A549 (cell line): ENCODE measurements at regions not wholly inside any gene's neighbourhood (a gene's known extent, or its start where the extent isn't known, plus 50 kb on each side); places are given as distances from the start of the nearest gene placed in this dataset.

Experiments used
- ATAC-seq, 2 experiments: fragments of 200-7000 bp in 1 of 2; fragments of >200 bp in 1 of 2; cut with Nextera tagmentation in 1 of 2; cut with Tn5 transposase in 1 of 2; 3 replicates each; pipeline versions ENCODE4 v1.8.0 to v1.9.1; 2018 to 2020; ENCODE audit warnings: mild to moderate bottlenecking in 1 of 2, moderate library complexity in 1 of 2
- CTCF ChIA-PET: fragments of 300-600 bp; sonication (Branson Sonifier 250); formaldehyde crosslinking; extraction: SDS; loops from one replicate; lab custom pipeline; 2021; ENCODE audit warnings: antibody characterized with exemption, inconsistent platforms; lab: Yijun Ruan, JAX
- POLR2A ChIA-PET: fragments of 350-600 bp; formaldehyde crosslinking; extraction: SDS; loops from one replicate; lab custom pipeline; 2021; ENCODE audit warnings: antibody characterized with exemption, inconsistent platforms; lab: Yijun Ruan, JAX
- DNase-seq, 2 experiments: peaks; one replicate each; pipeline versions ENCODE4 v3.0.0 to v3.0.0-alpha.2; 2011 to 2016; ENCODE audit warnings: low read depth in 1 of 2, low spot score in 1 of 2
- FAIRE-seq: peaks from 2 replicates; lab custom pipeline; 2011; peaks lifted over from hg19 to GRCh38; lab: Jason Lieb, UNC
- H3K27ac ChIP-seq, 2 experiments: fragments of >200 bp; sonication (Bioruptor Twin); formaldehyde crosslinking; 3 replicates each; pipeline ENCODE4 v1.5.1; 2016 to 2017
- H3K4me1 ChIP-seq: fragments of >200 bp; sonication (Bioruptor Twin); formaldehyde crosslinking; 3 replicates; pipeline ENCODE4 v1.6.1; 2016
- H3K4me2 ChIP-seq: fragments of >200 bp; sonication (Bioruptor Twin); formaldehyde crosslinking; 3 replicates; pipeline ENCODE4 v1.6.1; 2016
- H3K4me3 ChIP-seq: fragments of >200 bp; sonication (Bioruptor Twin); formaldehyde crosslinking; 3 replicates; pipeline ENCODE4 v1.5.1; 2016
- H3K9me3 ChIP-seq: fragments of >200 bp; sonication (Bioruptor Twin); formaldehyde crosslinking; 3 replicates; pipeline ENCODE4 v1.6.1; 2016
- ATOH8 ChIP-seq: fragments of 250-450 bp; sonication (Bioruptor Pico); IDR thresholded peaks from 2 replicates; pipeline ENCODE4 v1.5.0; 2020; ENCODE audit warnings: low read depth, mild to moderate bottlenecking, moderate library complexity
- CBX2 ChIP-seq: fragments of 200-600 bp; sonication (generic); IDR thresholded peaks from 2 replicates; pipeline ENCODE4 v1.6.1; 2016; ENCODE audit warnings: low read depth, mild to moderate bottlenecking, borderline replicate concordance
- EHF ChIP-seq: fragments of 250-450 bp; sonication (Bioruptor Pico); IDR thresholded peaks from 2 replicates; pipeline ENCODE4 v1.5.0; 2020; ENCODE audit warnings: mild to moderate bottlenecking
- EP300 ChIP-seq, 2 experiments: fragments of >200 bp; sonication (Bioruptor Twin); formaldehyde crosslinking; IDR thresholded peaks; 2 replicates in 1 of 2; 3 replicates in 1 of 2; pipeline ENCODE4 v1.6.1; 2016 to 2017
- FOSL2 ChIP-seq, 2 experiments: fragments of 450-650 bp in 1 of 2; fragments of >200 bp in 1 of 2; sonication (Bioruptor Twin) in 1 of 2; formaldehyde crosslinking; IDR thresholded peaks; 2 replicates each; pipeline versions ENCODE4 v1.5.0 to v1.6.1; 2016 to 2020; ENCODE audit warnings: mild to moderate bottlenecking in 1 of 2, moderate library complexity in 1 of 2
- FOXS1 ChIP-seq: fragments of 250-450 bp; sonication (Bioruptor Pico); IDR thresholded peaks from 2 replicates; pipeline ENCODE4 v1.5.0; 2020; ENCODE audit warnings: mild to moderate bottlenecking, moderate library complexity
- GATA3 ChIP-seq: IDR thresholded peaks from 2 replicates; pipeline ENCODE4 v1.6.1; 2012; ENCODE audit warnings: borderline replicate concordance
- HDAC2 ChIP-seq: fragments of 200-600 bp; sonication (generic); IDR thresholded peaks from 2 replicates; pipeline ENCODE4 v1.6.1; 2016
- HES2 ChIP-seq: fragments of >200 bp; sonication (Bioruptor Twin); formaldehyde crosslinking; IDR thresholded peaks from 2 replicates; pipeline ENCODE4 v1.6.1; 2016
- HOXA7 ChIP-seq: fragments of 250-450 bp; sonication (Bioruptor Pico); IDR thresholded peaks from 2 replicates; pipeline ENCODE4 v1.5.0; 2020; ENCODE audit warnings: mild to moderate bottlenecking, moderate library complexity
- HOXB13 ChIP-seq: fragments of 250-450 bp; sonication (Bioruptor Pico); IDR thresholded peaks from 2 replicates; pipeline ENCODE4 v1.5.0; 2020; ENCODE audit warnings: low read depth, mild to moderate bottlenecking, moderate library complexity
- HOXB5 ChIP-seq: fragments of 250-450 bp; sonication (Bioruptor Pico); IDR thresholded peaks from 2 replicates; pipeline ENCODE4 v1.5.0; 2020; ENCODE audit warnings: mild to moderate bottlenecking, moderate library complexity
- JUN ChIP-seq, 2 experiments: fragments of >200 bp; sonication (Bioruptor Twin); formaldehyde crosslinking; IDR thresholded peaks; 2 replicates in 1 of 2; 3 replicates in 1 of 2; pipeline ENCODE4 v1.6.1; 2016 to 2017
- KDM5A ChIP-seq: fragments of 200-600 bp; sonication (generic); IDR thresholded peaks from 2 replicates; pipeline ENCODE4 v1.6.1; 2016; ENCODE audit warnings: antibody characterized with exemption, mild to moderate bottlenecking
- MAFK ChIP-seq: fragments of 450-650 bp; IDR thresholded peaks from 2 replicates; pipeline ENCODE4 v1.6.1; 2014; ENCODE audit not compliant: partially characterized antibody
- MAX ChIP-seq: IDR thresholded peaks from 2 replicates; pipeline ENCODE4 v1.6.1; 2012
- MAZ ChIP-seq: fragments of 150-350 bp; IDR thresholded peaks from 2 replicates; pipeline ENCODE4 v1.6.1; 2014; ENCODE audit warnings: antibody characterized with exemption, low read depth, low read length, borderline replicate concordance
- NPAS2 ChIP-seq: fragments of 250-450 bp; sonication (Bioruptor Pico); IDR thresholded peaks from 2 replicates; pipeline ENCODE4 v1.8.0; 2022; ENCODE audit warnings: mild to moderate bottlenecking, moderate library complexity, borderline replicate concordance
- PBX3 ChIP-seq: IDR thresholded peaks from 2 replicates; pipeline ENCODE4 v1.6.1; 2012
- POLR2A ChIP-seq: IDR thresholded peaks from 2 replicates; pipeline ENCODE4 v1.6.1; 2012; ENCODE audit warnings: mild to moderate bottlenecking, low read length
- RAD21 ChIP-seq, 2 experiments: fragments of >200 bp in 1 of 2; sonication (Bioruptor Twin) in 1 of 2; formaldehyde crosslinking in 1 of 2; IDR thresholded peaks in 1 of 2; conservative IDR thresholded peaks in 1 of 2; 2 replicates in 1 of 2; 3 replicates in 1 of 2; pipeline ENCODE4 v1.6.1; 2012 to 2018; ENCODE audit warnings: inconsistent platforms in 1 of 2
- RARB ChIP-seq: fragments of 250-450 bp; sonication (Bioruptor Pico); IDR thresholded peaks from 2 replicates; pipeline ENCODE4 v1.8.0; 2021; ENCODE audit warnings: mild to moderate bottlenecking, moderate library complexity
- RCOR1 ChIP-seq: fragments of 150-350 bp; IDR thresholded peaks from 2 replicates; pipeline ENCODE4 v1.6.1; 2014; ENCODE audit warnings: antibody characterized with exemption, low read length, low read depth
- RFX5 ChIP-seq: fragments of 450-650 bp; IDR thresholded peaks from 2 replicates; pipeline ENCODE4 v1.7.1; 2014; ENCODE audit warnings: antibody characterized with exemption, mild to moderate bottlenecking, moderate library complexity
- RNF2 ChIP-seq: fragments of 200-600 bp; sonication (generic); IDR thresholded peaks from 2 replicates; pipeline ENCODE4 v1.6.1; 2016; ENCODE audit warnings: low read depth, mild to moderate bottlenecking, antibody characterized with exemption, moderate library complexity, borderline replicate concordance
- SMC3 ChIP-seq: fragments of >200 bp; sonication (Bioruptor Twin); formaldehyde crosslinking; IDR thresholded peaks from 3 replicates; pipeline ENCODE4 v1.6.1; 2018; ENCODE audit warnings: inconsistent platforms
- SREBF2 ChIP-seq: fragments of 450-650 bp; IDR thresholded peaks from 2 replicates; pipeline ENCODE4 v1.6.1; 2014; ENCODE audit warnings: mild to moderate bottlenecking, moderate library complexity
- TFCP2L1 ChIP-seq: fragments of 250-450 bp; sonication (Bioruptor Pico); IDR thresholded peaks from 2 replicates; pipeline ENCODE4 v1.5.0; 2021; ENCODE audit warnings: mild to moderate bottlenecking
- USF2 ChIP-seq: fragments of 450-650 bp; IDR thresholded peaks from 2 replicates; pipeline ENCODE4 v1.6.1; 2014; ENCODE audit warnings: antibody characterized with exemption
- ZC3H11A ChIP-seq: fragments of 450-650 bp; IDR thresholded peaks from 2 replicates; pipeline ENCODE4 v1.6.1; 2014; ENCODE audit warnings: antibody characterized with exemption, mild to moderate bottlenecking
- ZFP36 ChIP-seq: fragments of 450-650 bp; IDR thresholded peaks from 2 replicates; pipeline ENCODE4 v1.6.1; 2014; ENCODE audit warnings: borderline replicate concordance; ENCODE audit not compliant: partially characterized antibody
- ZSCAN20 ChIP-seq: fragments of 250-450 bp; sonication (Bioruptor Pico); IDR thresholded peaks from 2 replicates; pipeline ENCODE4 v1.8.0; 2022; ENCODE audit warnings: mild to moderate bottlenecking, moderate library complexity
- WGBS: methylation state at CpG from one replicate; pipeline ENCODE4 v1.1.6; 2017; ENCODE audit errors: missing lambda C conversion rate; 5-methylcytosine and 5-hydroxymethylcytosine counted together

GRCh38 chr12:60644076-60644475, 1048.2 kb downstream of the SLC16A7 start:
- Histone ChIP-seq H3K4me2 (no peak overlapping the region), H3K27ac (no peak overlapping the region), H3K4me1 (no peaks in the 10 kb centered on the region), H3K9me3 (no peaks in the 10 kb centered on the region), H3K4me3 (no peak overlapping the region)
- CTCF ChIA-PET, result no interaction called here
- FAIRE-seq (no peak), ATAC-seq (no peak), DNase-seq (no peak)
- POLR2A ChIA-PET, result no interaction called here
- TF ChIP-seq ZFP36 (peak; percentile 54), PBX3 (no peak), MAFK (no peak), RFX5 (no peak)
- 5% methylated on average over 1 of the region's 1 CpG for WGBS

GRCh38 chr12:60666895-60667294, 1071.1 kb downstream of the SLC16A7 start:
- Histone ChIP-seq H3K4me2 (no peak overlapping the region), H3K27ac (no peak overlapping the region), H3K4me1 (no peaks in the 10 kb centered on the region), H3K4me3 (no peak overlapping the region), H3K9me3 (peaks cover 3% of the 10 kb centered on the region; the same call in 1 of the 3 replicates)
- WGBS, result 27% methylated on average over 5 of the region's 5 CpGs
- TF ChIP-seq HOXA7 (CRISPR knock-in tag) (no peak), EHF (CRISPR knock-in tag) (no peak), EP300 (IDR thresholded peaks at IDR 0.05) (no peak), SMC3 (no peak), RCOR1 (no peak), RARB (CRISPR knock-in tag) (no peak), HDAC2 (no peak), JUN (IDR thresholded peaks at IDR 0.05) (no peak), MAX (no peak), USF2 (no peak), GATA3 (no peak)
- FAIRE-seq (no peak), ATAC-seq (no peak), DNase-seq (no peak)
- CTCF ChIA-PET, result interaction anchor here (0.9 kb wide), 1 partner anchor 73 kb away, joined by 3 read pairs; no protein-coding TSS in a partner anchor
- POLR2A ChIA-PET, result no interaction called here

- Histone ChIP-seq H3K4me3 (no peak overlapping the region), H3K4me2 (no peak overlapping the region), H3K4me1 (no peaks in the 10 kb centered on the region), H3K9me3 (peaks cover 3% of the 10 kb centered on the region; the same call in 2 of the 3 replicates), H3K27ac (no peak overlapping the region)
- FAIRE-seq, result no peak
- ChIA-PET CTCF (no interaction called here), POLR2A (no interaction called here)
- ATAC-seq, result no peak
- WGBS, result 6% methylated on average over 3 of the region's 3 CpGs
- TF ChIP-seq CBX2 (no peak), ZSCAN20 (CRISPR knock-in tag) (no peak), ATOH8 (no peak), GATA3 (no peak), RNF2 (no peak), POLR2A (no peak), FOXS1 (CRISPR knock-in tag) (no peak), RAD21 (conservative IDR thresholded peaks at IDR 0.05 in 1 of 2, IDR thresholded peaks at IDR 0.05 in 1 of 2) (no peak), ZFP36 (no peak), MAZ (no peak), KDM5A (no peak), SREBF2 (no peak), TFCP2L1 (CRISPR knock-in tag) (no peak), EHF (CRISPR knock-in tag) (no peak), ZC3H11A (no peak), HOXB13 (CRISPR knock-in tag) (no peak), HES2 (no peak), FOSL2 (IDR thresholded peaks at IDR 0.05) (no peak), FOSL2 (CRISPR knock-in tag; IDR thresholded peaks at IDR 0.05) (no peak), HOXB5 (CRISPR knock-in tag) (no peak), NPAS2 (CRISPR knock-in tag) (no peak)
- DNase-seq, result no peak
Observed at GRCh38 chr12:60672949-60673348, 1077.1 kb downstream of the SLC16A7 start.
